GM12892 (cell line): ENCODE measurements at regions not wholly inside any gene's neighbourhood (a gene's known extent, or its start where the extent isn't known, plus 50 kb on each side); places are given as distances from the start of the nearest gene placed in this dataset.
"Not testable (repeated sequence)": the region's sequence is repeated elsewhere in the genome, so short reads cannot be mapped to it uniquely, and the experiment has no call there.

Experiments
- DNase-seq: peaks from one replicate; pipeline ENCODE4 v3.0.0; 2011; ENCODE audit not compliant: insufficient read length
- FAIRE-seq: peaks from 2 replicates; lab custom pipeline; 2011; peaks lifted over from hg19 to GRCh38; lab: Jason Lieb, UNC
- POLR2A ChIP-seq: IDR thresholded peaks from 2 replicates; pipeline ENCODE4 v1.6.1; 2011; ENCODE audit warnings: low read depth, low read length, control low read depth
- POLR2AphosphoS5 ChIP-seq: IDR thresholded peaks from 2 replicates; pipeline ENCODE4 v1.6.1; 2011; ENCODE audit warnings: low read depth, low read length, control low read depth
- TAF1 ChIP-seq: IDR thresholded peaks from 2 replicates; pipeline ENCODE4 v1.6.1; 2011; ENCODE audit warnings: low read depth, mild to moderate bottlenecking, control low read depth, low read length, borderline replicate concordance

DNA sequence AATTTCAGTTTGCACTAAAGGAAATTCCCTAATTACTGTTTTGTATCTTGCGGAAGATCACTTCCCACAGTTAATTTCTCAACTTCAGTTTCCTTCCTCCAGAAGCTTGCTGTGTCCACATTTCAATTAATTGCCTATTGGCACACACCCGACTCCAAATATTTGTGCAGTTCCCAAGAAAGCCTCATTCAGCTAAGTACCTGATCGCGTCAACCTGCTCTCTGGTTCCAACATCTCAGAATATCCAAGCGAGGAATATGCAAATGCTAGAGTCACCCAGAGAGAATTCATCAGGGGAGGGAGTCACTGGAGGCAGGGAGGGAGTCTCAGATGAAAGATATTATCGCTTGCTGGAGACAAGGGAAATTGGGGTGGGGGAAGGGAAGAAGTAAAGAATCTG lies 351.3 kb downstream of the RRAGC start:
- FAIRE-seq: no peak
- DNase-seq: no peak
- TF ChIP-seq POLR2AphosphoS5 (no peak), POLR2A (no peak), TAF1 (no peak)

DNA sequence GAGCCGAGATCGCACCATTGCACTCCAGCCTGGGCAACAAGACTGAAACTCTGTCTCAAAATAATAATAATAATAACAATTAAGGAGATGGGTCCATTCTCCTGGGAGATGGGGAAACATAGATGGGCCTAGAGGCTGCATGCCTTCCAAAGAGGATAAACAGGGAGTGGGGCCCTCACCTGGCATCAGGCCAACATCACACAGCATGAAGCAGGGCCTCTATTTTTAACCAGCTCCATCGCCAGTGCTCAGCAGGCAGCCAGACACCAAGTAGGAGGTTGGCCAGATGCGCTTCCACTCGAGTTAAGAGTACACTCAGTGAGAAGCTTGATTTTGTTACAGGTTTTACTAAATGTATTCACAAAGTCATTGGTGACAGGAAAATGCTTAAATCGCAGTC lies 352.0 kb downstream of the RRAGC start:
- TF ChIP-seq POLR2A: no peak
- FAIRE-seq: no peak
- DNase-seq: no peak

DNA sequence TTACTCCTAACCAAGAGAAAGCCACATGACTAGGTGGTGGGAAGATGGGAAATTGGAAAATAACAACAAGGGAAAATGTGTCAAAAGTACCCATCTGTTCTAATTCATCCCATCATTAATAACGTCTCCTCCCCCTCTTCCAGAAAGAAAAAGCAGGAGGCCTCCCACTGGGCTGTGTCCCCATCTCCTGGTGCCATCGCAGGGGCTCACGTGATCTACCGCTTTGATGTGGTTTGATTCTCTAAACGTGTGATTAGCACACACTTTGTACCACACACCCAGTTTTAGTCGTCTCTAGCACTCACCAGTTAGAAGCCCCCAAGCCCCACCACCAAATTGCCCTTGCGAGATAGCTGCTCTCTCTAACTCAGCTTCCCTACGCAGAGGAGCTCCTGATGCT lies 353.6 kb downstream of the RRAGC start:
- no peak for FAIRE-seq
- TF ChIP-seq POLR2AphosphoS5: no peak
- DNase-seq: no peak

DNA sequence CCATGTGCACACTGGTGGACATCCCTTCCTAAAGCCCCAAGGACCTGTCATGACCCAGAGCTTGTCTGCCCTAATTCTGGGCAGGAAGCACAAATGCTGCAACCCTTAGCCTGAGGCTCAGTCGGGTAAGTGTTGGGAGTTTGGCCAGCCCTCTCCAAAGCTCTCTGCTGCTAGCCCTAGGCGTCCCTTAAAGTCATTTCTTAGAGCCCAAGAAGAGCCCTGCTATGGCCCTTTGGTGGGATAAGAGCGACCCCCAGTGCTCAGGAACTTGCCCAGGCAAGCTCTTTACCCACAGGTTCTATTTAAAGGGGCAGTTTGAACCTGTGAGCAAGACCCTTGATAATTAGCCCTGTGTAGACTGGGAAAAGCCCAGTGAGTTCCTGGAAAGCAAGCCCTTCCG lies 356.8 kb downstream of the RRAGC start:
- TF ChIP-seq POLR2AphosphoS5: no peak
- TF ChIP-seq POLR2A: no peak
- no peak for TF ChIP-seq TAF1
- FAIRE-seq (no peak), DNase-seq (no peak)

DNA sequence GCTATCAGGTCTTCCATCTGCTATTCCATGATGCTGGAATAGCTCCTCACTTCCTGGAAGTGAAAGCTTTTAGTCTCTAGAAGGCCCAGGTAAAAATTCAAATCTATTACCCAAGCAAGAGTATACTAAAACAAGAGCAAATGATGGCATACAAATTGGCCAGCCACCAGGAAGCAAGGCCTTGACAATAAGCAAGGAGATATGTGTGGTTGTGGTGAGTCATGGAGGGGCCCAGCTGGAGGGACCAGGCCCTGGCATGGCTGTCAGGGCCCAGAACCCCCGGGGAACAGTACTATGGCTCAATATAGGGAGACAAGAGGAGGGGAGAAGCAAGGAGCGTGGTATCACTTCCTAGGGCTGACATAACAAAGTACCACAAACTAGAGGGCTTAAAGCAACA lies 358.7 kb downstream of the RRAGC start:
- FAIRE-seq (no peak), DNase-seq (no peak)
- TF ChIP-seq POLR2AphosphoS5: no peak
- no peak for TF ChIP-seq POLR2A
- TF ChIP-seq TAF1: no peak

DNA sequence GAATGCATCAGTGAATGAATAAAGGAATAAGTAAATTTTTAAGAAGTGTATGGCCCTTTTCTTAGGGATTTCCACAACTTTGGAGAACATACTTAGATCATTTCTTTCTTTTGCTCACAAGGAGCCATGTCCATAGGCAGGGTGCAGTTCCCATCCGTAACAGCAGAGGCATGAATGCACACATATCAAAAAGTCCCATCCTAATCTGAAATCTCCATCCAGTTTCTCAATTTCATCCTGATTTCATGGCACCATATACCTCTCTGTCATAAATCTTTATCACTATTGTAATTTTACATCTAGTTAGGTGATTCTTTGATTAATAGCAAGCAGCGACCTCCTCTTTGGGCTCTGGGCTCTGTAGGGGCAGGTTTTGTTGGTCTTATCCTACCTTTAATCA lies 359.2 kb downstream of the RRAGC start:
- DNase-seq: no peak
- TF ChIP-seq TAF1 (no peak), POLR2A (no peak), POLR2AphosphoS5 (no peak)
- FAIRE-seq: peak; percentile 5

DNA sequence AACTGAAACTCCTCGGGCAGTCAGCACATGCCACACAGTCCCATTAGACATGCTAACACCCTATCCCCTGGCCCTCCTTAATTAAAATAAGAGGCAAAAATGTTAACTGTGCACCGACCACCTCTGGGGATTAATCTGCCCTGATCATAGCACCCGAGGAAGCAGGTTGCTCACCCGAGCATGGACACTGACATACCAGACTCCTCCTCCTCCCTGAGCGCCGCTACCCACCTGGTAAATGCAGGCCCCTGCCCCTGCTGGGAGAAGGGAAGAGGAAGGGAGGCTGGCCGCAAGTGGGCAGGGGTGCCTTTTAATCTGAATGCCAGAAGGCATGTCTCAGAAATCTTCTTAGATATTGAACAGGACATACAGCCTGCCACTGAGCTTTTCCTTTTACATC lies 360.9 kb downstream of the RRAGC start:
- DNase-seq: no peak
- TF ChIP-seq TAF1 (no peak), POLR2A (no peak), POLR2AphosphoS5 (no peak)
- FAIRE-seq: no peak

- TF ChIP-seq POLR2AphosphoS5 (no peak), TAF1 (no peak), POLR2A (no peak)
- DNase-seq (no peak), FAIRE-seq (no peak)
These were observed 361.5 kb downstream of the RRAGC start for GRCh38 chr1:38497921-38498656.

GRCh38 chr1:38493306-38493705 lies 366.3 kb downstream of the RRAGC start:
- DNase-seq, FAIRE-seq: not testable (repeated sequence)

GRCh38 chr1:38489844-38490270 lies 369.7 kb downstream of the RRAGC start:
- FAIRE-seq (no peak), DNase-seq (peak; percentile 52)
- TF ChIP-seq TAF1 (no peak), POLR2A (no peak), POLR2AphosphoS5 (no peak)

GRCh38 chr1:38488162-38488898 lies 371.2 kb downstream of the RRAGC start:
- FAIRE-seq (no peak), DNase-seq (no peak)

GRCh38 chr1:38487396-38487795 lies 372.2 kb downstream of the RRAGC start:
- FAIRE-seq (no peak), DNase-seq (no peak)
- TF ChIP-seq POLR2AphosphoS5 (no peak), POLR2A (no peak)

More at GRCh38 chr1:38488162-38488898, 371.2 kb downstream of the RRAGC start:
- TF ChIP-seq POLR2A (no peak), TAF1 (no peak)

- FAIRE-seq: no peak
- TF ChIP-seq POLR2A (no peak), TAF1 (no peak), POLR2AphosphoS5 (no peak)
- DNase-seq: no peak
These were observed 373.5 kb downstream of the RRAGC start for GRCh38 chr1:38486085-38486484.
